K562 (cell line): ENCODE measurements at regions not wholly inside any gene's neighbourhood (a gene's known extent, or its start where the extent isn't known, plus 50 kb on each side); places are given as distances from the start of the nearest gene placed in this dataset.

Source experiments
- ATAC-seq: fragments of 200-7000 bp; cut with Tn5 transposase; 3 replicates; pipeline ENCODE4 v1.9.1; 2020; ENCODE audit warnings: moderate library complexity
- BruUV-seq: library from RNA; stranded (reverse); fragments of 400-500 nt; replicated peaks from 2 replicates; lab custom pipeline; 2021; lab: Mats Ljungman, UMichigan
- CTCF ChIA-PET: fragments of 300-600 bp; formaldehyde crosslinking; extraction: SDS; loops from one replicate; lab custom pipeline; 2021; ENCODE audit warnings: low intra/inter-chr PET ratio; lab: Yijun Ruan, JAX
- POLR2A ChIA-PET: fragments of 300-600, 350-650 bp; sonication (Branson Sonifier 250); formaldehyde crosslinking; extraction: SDS; loops from one replicate; lab custom pipeline; 2021; ENCODE audit warnings: antibody characterized with exemption, inconsistent platforms; lab: Yijun Ruan, JAX
- DNase-seq, 4 experiments: peaks; one replicate each; pipeline versions ENCODE4 v3.0.0 to v3.0.0-alpha.2; 2011 to 2018; ENCODE audit warnings: low spot score in 3 of 4, mixed read lengths in 3 of 4; ENCODE audit errors: extremely low read depth in 1 of 4
- FAIRE-seq: peaks from 2 replicates; lab custom pipeline; 2011; peaks lifted over from hg19 to GRCh38; lab: Jason Lieb, UNC
- H2AFZ ChIP-seq: 2 replicates; pipeline ENCODE4 v1.6.0; 2011; ENCODE audit warnings: low read depth, low read length, control low read depth, inconsistent platforms
- H3K27ac ChIP-seq: fragments of 200-600 bp; 3 replicates; pipeline ENCODE4 v1.8.0; 2011; ENCODE audit warnings: low read depth, mild to moderate bottlenecking, control low read depth, inconsistent platforms, low read length, moderate library complexity, mixed read lengths; ENCODE audit errors: extremely low read depth
- H3K27me3 ChIP-seq, 2 experiments: fragments of 300-600 bp in 1 of 2; 2 replicates in 1 of 2; 3 replicates in 1 of 2; pipeline versions ENCODE4 v1.6.0 to v1.8.0; 2011; ENCODE audit warnings: inconsistent platforms in 2 of 2, low read length in 2 of 2, mild to moderate bottlenecking in 1 of 2, mixed read lengths in 1 of 2, moderate library complexity in 1 of 2; ENCODE audit not compliant: control insufficient read depth in 2 of 2, insufficient read depth in 2 of 2
- H3K36me3 ChIP-seq: fragments of 300-600 bp; 3 replicates; pipeline ENCODE4 v1.8.0; 2011; ENCODE audit warnings: mild to moderate bottlenecking, low read length, inconsistent platforms; ENCODE audit not compliant: control insufficient read depth, insufficient read depth
- H3K4me1 ChIP-seq, 2 experiments: fragments of 200-600 bp in 1 of 2; replicated peaks in 1 of 2; 2 replicates in 1 of 2; 3 replicates in 1 of 2; pipeline versions ENCODE4 v1.5.1 to v1.8.0; 2011; ENCODE audit warnings: inconsistent platforms in 2 of 2, low read length in 2 of 2, mild to moderate bottlenecking in 1 of 2, mixed read lengths in 1 of 2, moderate library complexity in 1 of 2; ENCODE audit not compliant: control insufficient read depth in 2 of 2, insufficient read depth in 2 of 2
- H3K4me2 ChIP-seq: 2 replicates; pipeline ENCODE4 v1.6.1; 2011; ENCODE audit warnings: low read length, control low read depth, inconsistent platforms, mixed read lengths; ENCODE audit not compliant: insufficient read depth
- H3K4me3 ChIP-seq: fragments of 200-600 bp; sonication (generic), shearing (Covaris generic); 2 replicates; pipeline ENCODE4 v1.5.1; 2016; ENCODE audit warnings: control low read depth, inconsistent platforms
- H3K79me2 ChIP-seq: fragments of 200-600 bp; 3 replicates; pipeline ENCODE4 v1.8.0; 2011; ENCODE audit warnings: low read length, inconsistent platforms; ENCODE audit not compliant: control insufficient read depth, insufficient read depth
- H3K9ac ChIP-seq, 2 experiments: 2 replicates each; pipeline versions ENCODE4 v1.6.0 to v1.6.1; 2011; ENCODE audit warnings: low read depth in 2 of 2, low read length in 2 of 2, control low read depth in 1 of 2, inconsistent platforms in 1 of 2, mild to moderate bottlenecking in 1 of 2, mixed read lengths in 1 of 2; ENCODE audit not compliant: insufficient read depth in 1 of 2
- H3K9me1 ChIP-seq: one replicate; pipeline ENCODE4 v1.6.0; 2011; ENCODE audit warnings: inconsistent platforms, mild to moderate bottlenecking, low read length, moderate library complexity; ENCODE audit not compliant: control insufficient read depth, insufficient read depth
- H3K9me3 ChIP-seq: replicated peaks from 2 replicates; pipeline ENCODE4 v1.5.1; 2011; ENCODE audit warnings: low read depth, low read length, inconsistent platforms; ENCODE audit not compliant: control insufficient read depth, insufficient read depth
- H4K20me1 ChIP-seq: replicated peaks from 2 replicates; pipeline ENCODE4 v1.6.1; 2011; ENCODE audit warnings: low read length, inconsistent platforms, mixed read lengths; ENCODE audit not compliant: control insufficient read depth, insufficient read depth
- BCL6 ChIP-seq: fragments of 250-450 bp; sonication (Bioruptor Pico); IDR thresholded peaks from 2 replicates; pipeline ENCODE4 v1.4.0; 2020
- CHCHD3 ChIP-seq: fragments of 250-450 bp; sonication (Bioruptor Pico); IDR thresholded peaks from 2 replicates; pipeline ENCODE4 v2.1.2; 2022; ENCODE audit warnings: mild to moderate bottlenecking
- CTBP1 ChIP-seq: fragments of 450-650 bp; IDR thresholded peaks from 2 replicates; pipeline ENCODE4 v1.6.1; 2016; ENCODE audit warnings: borderline replicate concordance
- GTF2E2 ChIP-seq: fragments of 200-800 bp; sonication (Bioruptor generic); IDR thresholded peaks from 2 replicates; pipeline ENCODE4 v1.6.1; 2016; ENCODE audit warnings: missing genetic modification characterization, missing compliant biosample characterization
- HMG20A ChIP-seq: fragments of 450-650 bp; formaldehyde crosslinking; conservative IDR thresholded peaks from 2 replicates; pipeline ENCODE4 v1.4.0; 2020; ENCODE audit warnings: mild to moderate bottlenecking, mixed read lengths
- MEF2A ChIP-seq: IDR thresholded peaks from 2 replicates; pipeline ENCODE4 v1.6.1; 2011; ENCODE audit warnings: low read depth, mild to moderate bottlenecking, low read length, moderate library complexity; ENCODE audit not compliant: control insufficient read depth
- MEIS2 ChIP-seq: fragments of 450-650 bp; IDR thresholded peaks from 2 replicates; pipeline ENCODE4 v1.6.1; 2014; ENCODE audit warnings: mild to moderate bottlenecking; ENCODE audit not compliant: partially characterized antibody
- NRF1 ChIP-seq, 2 experiments: fragments of 450-650 bp; IDR thresholded peaks in 1 of 2; conservative IDR thresholded peaks in 1 of 2; 2 replicates each; pipeline ENCODE4 v1.6.1; 2014; ENCODE audit warnings: mild to moderate bottlenecking in 2 of 2
- ZBTB26 ChIP-seq: fragments of 450-650 bp; formaldehyde crosslinking; IDR thresholded peaks from 2 replicates; pipeline ENCODE4 v1.4.0; 2022; ENCODE audit warnings: missing genetic modification characterization
- ZNF551 ChIP-seq: fragments of 250-450 bp; sonication (Bioruptor Pico); IDR thresholded peaks from 2 replicates; pipeline ENCODE4 v1.5.0; 2021; ENCODE audit warnings: mild to moderate bottlenecking, moderate library complexity
- WGBS: fragments of 100-300 bp; shearing (Covaris generic); methylation state at CpG from one replicate; pipeline ENCODE4 v1.1.6; 2016; ENCODE audit warnings: low coverage, mixed read lengths; ENCODE audit not compliant: insufficient coverage; ENCODE audit errors: missing lambda C conversion rate; 5-methylcytosine and 5-hydroxymethylcytosine counted together
- in situ Hi-C: fragments of 300-500 bp; cut with MboI; formaldehyde crosslinking; loops from 4 replicates; pipeline ENCODE4 v1.15.0; 2018; ENCODE audit warnings: inconsistent platforms, mixed read lengths
- intact Hi-C: fragments of 100-400 bp; cut with micrococcal nuclease; formaldehyde crosslinking; loops from 2 replicates; pipeline ENCODE4 v1.14.2; 2022
- TF ChIP-seq, protein P1 (sequence below): sonication (generic); formaldehyde crosslinking; IDR thresholded peaks from 2 replicates; pipeline ENCODE4 v1.8.0; 2023; ENCODE audit warnings: mild to moderate bottlenecking, missing genetic modification reagents

GRCh38 chr7:77479536-77480088, 57.5 kb upstream of the PTPN12 start:
- TF ChIP-seq ZBTB26, result no peak
- peak; percentile 46; the same call in 1 of the 2 replicates for TF ChIP-seq CTBP1
- no peak for TF ChIP-seq CHCHD3 (CRISPR knock-in tag)
- TF ChIP-seq, all 486 proteins: peak for 1
- WGBS, result 21% methylated on average over 3 of the region's 3 CpGs
- no peak overlapping the region for H2AFZ ChIP-seq
- H4K20me1 ChIP-seq, result no peaks in the 10 kb centered on the region
- H3K9ac ChIP-seq, result no peak overlapping the region
- ChIA-PET POLR2A (interaction anchor here (0.6 to 1.6 kb wide), 3 partner anchors 15 to 53 kb away, joined by 3 to 5 read pairs (median 3); no protein-coding TSS in a partner anchor), CTCF (no interaction called here)
- no peak overlapping the region for H3K27ac ChIP-seq
- no peak overlapping the region for H3K4me3 ChIP-seq
- peaks cover 0 to 3% of the 10 kb centered on the region in 2 experiments; a peak in 1 of 5 replicates for H3K4me1 ChIP-seq
- in situ Hi-C loops, result no loop called here
- DNase-seq, result no peak
- no peaks in the 10 kb centered on the region for H3K36me3 ChIP-seq
- H3K9me3 ChIP-seq, result no peaks in the 10 kb centered on the region
- no peaks in the 10 kb centered on the region for H3K79me2 ChIP-seq
- no peaks in the 10 kb centered on the region for H3K9me1 ChIP-seq
- H3K4me2 ChIP-seq, result no peak overlapping the region
- no TSS peak for BruUV-seq
- no peak for FAIRE-seq
- intact Hi-C loops, result no loop called here
- peak; percentile 53 for ATAC-seq
- H3K27me3 ChIP-seq, result peaks cover 10 to 12% of the 10 kb centered on the region in 2 experiments

GRCh38 chr7:77476871-77477270, 60.2 kb upstream of the PTPN12 start:
- 2% methylated on average over 3 of the region's 3 CpGs for WGBS
- in situ Hi-C loops, result no loop called here
- CTCF ChIA-PET, result no interaction called here

More at GRCh38 chr7:77476871-77477270, 60.2 kb upstream of the PTPN12 start:
- BruUV-seq, result no TSS peak
- Histone ChIP-seq H2AFZ (no peak overlapping the region), H3K36me3 (no peaks in the 10 kb centered on the region), H3K4me3 (no peak overlapping the region), H3K9ac (no peak overlapping the region), H3K9me1 (no peaks in the 10 kb centered on the region), H3K79me2 (no peaks in the 10 kb centered on the region), H4K20me1 (no peaks in the 10 kb centered on the region), H3K9me3 (no peaks in the 10 kb centered on the region), H3K27ac (no peak overlapping the region), H3K4me2 (no peak overlapping the region), H3K27me3 (peaks cover 15 to 21% of the 10 kb centered on the region in 2 experiments), H3K4me1 (no peaks in the 10 kb centered on the region; a peak in 2 of 5 replicates)
- intact Hi-C loops, result no loop called here
- TF ChIP-seq HMG20A (no peak), ZNF551 (CRISPR knock-in tag) (no peak), BCL6 (CRISPR knock-in tag) (no peak), NRF1 (conservative IDR thresholded peaks at IDR 0.05 in 1 of 2, IDR thresholded peaks at IDR 0.05 in 1 of 2) (no peak), MEIS2 (no peak), GTF2E2 (tag) (no peak), MEF2A (no peak)
- TF ChIP-seq, protein P1, sequence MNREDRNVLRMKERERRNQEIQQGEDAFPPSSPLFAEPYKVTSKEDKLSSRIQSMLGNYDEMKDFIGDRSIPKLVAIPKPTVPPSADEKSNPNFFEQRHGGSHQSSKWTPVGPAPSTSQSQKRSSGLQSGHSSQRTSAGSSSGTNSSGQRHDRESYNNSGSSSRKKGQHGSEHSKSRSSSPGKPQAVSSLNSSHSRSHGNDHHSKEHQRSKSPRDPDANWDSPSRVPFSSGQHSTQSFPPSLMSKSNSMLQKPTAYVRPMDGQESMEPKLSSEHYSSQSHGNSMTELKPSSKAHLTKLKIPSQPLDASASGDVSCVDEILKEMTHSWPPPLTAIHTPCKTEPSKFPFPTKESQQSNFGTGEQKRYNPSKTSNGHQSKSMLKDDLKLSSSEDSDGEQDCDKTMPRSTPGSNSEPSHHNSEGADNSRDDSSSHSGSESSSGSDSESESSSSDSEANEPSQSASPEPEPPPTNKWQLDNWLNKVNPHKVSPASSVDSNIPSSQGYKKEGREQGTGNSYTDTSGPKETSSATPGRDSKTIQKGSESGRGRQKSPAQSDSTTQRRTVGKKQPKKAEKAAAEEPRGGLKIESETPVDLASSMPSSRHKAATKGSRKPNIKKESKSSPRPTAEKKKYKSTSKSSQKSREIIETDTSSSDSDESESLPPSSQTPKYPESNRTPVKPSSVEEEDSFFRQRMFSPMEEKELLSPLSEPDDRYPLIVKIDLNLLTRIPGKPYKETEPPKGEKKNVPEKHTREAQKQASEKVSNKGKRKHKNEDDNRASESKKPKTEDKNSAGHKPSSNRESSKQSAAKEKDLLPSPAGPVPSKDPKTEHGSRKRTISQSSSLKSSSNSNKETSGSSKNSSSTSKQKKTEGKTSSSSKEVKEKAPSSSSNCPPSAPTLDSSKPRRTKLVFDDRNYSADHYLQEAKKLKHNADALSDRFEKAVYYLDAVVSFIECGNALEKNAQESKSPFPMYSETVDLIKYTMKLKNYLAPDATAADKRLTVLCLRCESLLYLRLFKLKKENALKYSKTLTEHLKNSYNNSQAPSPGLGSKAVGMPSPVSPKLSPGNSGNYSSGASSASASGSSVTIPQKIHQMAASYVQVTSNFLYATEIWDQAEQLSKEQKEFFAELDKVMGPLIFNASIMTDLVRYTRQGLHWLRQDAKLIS (CRISPR knock-in tag), result no peak
- no peak for FAIRE-seq
- POLR2A ChIA-PET, result interaction anchor here (1.6 kb wide), 1 partner anchor 10 kb away, joined by 4 read pairs; no protein-coding TSS in a partner anchor
- ATAC-seq, result no peak
- DNase-seq, result no peak
